K562 (cell line): ENCODE measurements at regions not wholly inside any gene's neighbourhood (a gene's known extent, or its start where the extent isn't known, plus 50 kb on each side); places are given as distances from the start of the nearest gene placed in this dataset.

Experiments used
- ATAC-seq: fragments of 200-7000 bp; cut with Tn5 transposase; 3 replicates; pipeline ENCODE4 v1.9.1; 2020; ENCODE audit warnings: moderate library complexity
- BruUV-seq: library from RNA; stranded (reverse); fragments of 400-500 nt; replicated peaks from 2 replicates; lab custom pipeline; 2021; lab: Mats Ljungman, UMichigan
- CTCF ChIA-PET: fragments of 300-600 bp; formaldehyde crosslinking; extraction: SDS; loops from one replicate; lab custom pipeline; 2021; ENCODE audit warnings: low intra/inter-chr PET ratio; lab: Yijun Ruan, JAX
- POLR2A ChIA-PET: fragments of 300-600, 350-650 bp; sonication (Branson Sonifier 250); formaldehyde crosslinking; extraction: SDS; loops from one replicate; lab custom pipeline; 2021; ENCODE audit warnings: antibody characterized with exemption, inconsistent platforms; lab: Yijun Ruan, JAX
- DNase-seq, 4 experiments: peaks; one replicate each; pipeline versions ENCODE4 v3.0.0 to v3.0.0-alpha.2; 2011 to 2018; ENCODE audit warnings: low spot score in 3 of 4, mixed read lengths in 3 of 4; ENCODE audit errors: extremely low read depth in 1 of 4
- FAIRE-seq: peaks from 2 replicates; lab custom pipeline; 2011; peaks lifted over from hg19 to GRCh38; lab: Jason Lieb, UNC
- H2AFZ ChIP-seq: 2 replicates; pipeline ENCODE4 v1.6.0; 2011; ENCODE audit warnings: low read depth, low read length, control low read depth, inconsistent platforms
- H3K27ac ChIP-seq: fragments of 200-600 bp; 3 replicates; pipeline ENCODE4 v1.8.0; 2011; ENCODE audit warnings: low read depth, mild to moderate bottlenecking, control low read depth, inconsistent platforms, low read length, moderate library complexity, mixed read lengths; ENCODE audit errors: extremely low read depth
- H3K27me3 ChIP-seq, 2 experiments: fragments of 300-600 bp in 1 of 2; 2 replicates in 1 of 2; 3 replicates in 1 of 2; pipeline versions ENCODE4 v1.6.0 to v1.8.0; 2011; ENCODE audit warnings: inconsistent platforms in 2 of 2, low read length in 2 of 2, mild to moderate bottlenecking in 1 of 2, mixed read lengths in 1 of 2, moderate library complexity in 1 of 2; ENCODE audit not compliant: control insufficient read depth in 2 of 2, insufficient read depth in 2 of 2
- H3K36me3 ChIP-seq: fragments of 300-600 bp; 3 replicates; pipeline ENCODE4 v1.8.0; 2011; ENCODE audit warnings: mild to moderate bottlenecking, low read length, inconsistent platforms; ENCODE audit not compliant: control insufficient read depth, insufficient read depth
- H3K4me1 ChIP-seq, 2 experiments: fragments of 200-600 bp in 1 of 2; replicated peaks in 1 of 2; 2 replicates in 1 of 2; 3 replicates in 1 of 2; pipeline versions ENCODE4 v1.5.1 to v1.8.0; 2011; ENCODE audit warnings: inconsistent platforms in 2 of 2, low read length in 2 of 2, mild to moderate bottlenecking in 1 of 2, mixed read lengths in 1 of 2, moderate library complexity in 1 of 2; ENCODE audit not compliant: control insufficient read depth in 2 of 2, insufficient read depth in 2 of 2
- H3K4me2 ChIP-seq: 2 replicates; pipeline ENCODE4 v1.6.1; 2011; ENCODE audit warnings: low read length, control low read depth, inconsistent platforms, mixed read lengths; ENCODE audit not compliant: insufficient read depth
- H3K4me3 ChIP-seq: fragments of 200-600 bp; sonication (generic), shearing (Covaris generic); 2 replicates; pipeline ENCODE4 v1.5.1; 2016; ENCODE audit warnings: control low read depth, inconsistent platforms
- H3K79me2 ChIP-seq: fragments of 200-600 bp; 3 replicates; pipeline ENCODE4 v1.8.0; 2011; ENCODE audit warnings: low read length, inconsistent platforms; ENCODE audit not compliant: control insufficient read depth, insufficient read depth
- H3K9ac ChIP-seq, 2 experiments: 2 replicates each; pipeline versions ENCODE4 v1.6.0 to v1.6.1; 2011; ENCODE audit warnings: low read depth in 2 of 2, low read length in 2 of 2, control low read depth in 1 of 2, inconsistent platforms in 1 of 2, mild to moderate bottlenecking in 1 of 2, mixed read lengths in 1 of 2; ENCODE audit not compliant: insufficient read depth in 1 of 2
- H3K9me1 ChIP-seq: one replicate; pipeline ENCODE4 v1.6.0; 2011; ENCODE audit warnings: inconsistent platforms, mild to moderate bottlenecking, low read length, moderate library complexity; ENCODE audit not compliant: control insufficient read depth, insufficient read depth
- H3K9me3 ChIP-seq: replicated peaks from 2 replicates; pipeline ENCODE4 v1.5.1; 2011; ENCODE audit warnings: low read depth, low read length, inconsistent platforms; ENCODE audit not compliant: control insufficient read depth, insufficient read depth
- H4K20me1 ChIP-seq: replicated peaks from 2 replicates; pipeline ENCODE4 v1.6.1; 2011; ENCODE audit warnings: low read length, inconsistent platforms, mixed read lengths; ENCODE audit not compliant: control insufficient read depth, insufficient read depth
- C11orf30 ChIP-seq: fragments of 450-650 bp; IDR thresholded peaks from 2 replicates; pipeline ENCODE4 v1.6.1; 2016; ENCODE audit warnings: low read depth, mild to moderate bottlenecking
- GABPB1 ChIP-seq: sonication (generic); formaldehyde crosslinking; IDR thresholded peaks from 2 replicates; pipeline ENCODE4 v1.8.0; 2022; ENCODE audit warnings: mild to moderate bottlenecking, missing genetic modification reagents
- JUND ChIP-seq, 2 experiments: IDR thresholded peaks; 2 replicates in 1 of 2; 3 replicates in 1 of 2; pipeline ENCODE4 v1.6.1; 2011; ENCODE audit warnings: borderline replicate concordance in 2 of 2, low read depth in 2 of 2, low read length in 2 of 2, improper control_type of control experiment in 1 of 2, missing biosample characterization in 1 of 2, missing genetic modification characterization in 1 of 2, missing genetic modification reagents in 1 of 2
- KLF10 ChIP-seq: fragments of 250-450 bp; sonication (Bioruptor Pico); IDR thresholded peaks from 2 replicates; pipeline ENCODE4 v1.6.1; 2021; ENCODE audit warnings: matching md5 sums
- MAFG ChIP-seq: fragments of 450-650 bp; conservative IDR thresholded peaks from 2 replicates; pipeline ENCODE4 v1.6.1; 2016; ENCODE audit warnings: missing genetic modification characterization, missing compliant biosample characterization
- RAD21 ChIP-seq, 2 experiments: fragments of 250-450 bp in 1 of 2; fragments of 450-650 bp in 1 of 2; sonication (Bioruptor Pico) in 1 of 2; formaldehyde crosslinking in 1 of 2; IDR thresholded peaks in 1 of 2; conservative IDR thresholded peaks in 1 of 2; 2 replicates each; pipeline versions ENCODE4 v1.4.0 to v1.8.0; 2020 to 2022; ENCODE audit warnings: mild to moderate bottlenecking in 2 of 2, moderate library complexity in 1 of 2
- RCOR1 ChIP-seq, 2 experiments: IDR thresholded peaks; 2 replicates each; pipeline ENCODE4 v1.6.1; 2012; ENCODE audit warnings: low read depth in 2 of 2, low read length in 2 of 2, borderline replicate concordance in 1 of 2, improper control_type of control experiment in 1 of 2
- SMC3 ChIP-seq: conservative IDR thresholded peaks from 2 replicates; pipeline ENCODE4 v1.6.1; 2011; ENCODE audit warnings: low read depth, low read length, improper control_type of control experiment; ENCODE audit not compliant: insufficient read depth
- TCF3 ChIP-seq: sonication (generic); formaldehyde crosslinking; IDR thresholded peaks from 2 replicates; pipeline ENCODE4 v1.4.0; 2020; ENCODE audit warnings: mild to moderate bottlenecking, missing genetic modification reagents
- TFAP4 ChIP-seq: sonication (generic); formaldehyde crosslinking; IDR thresholded peaks from 2 replicates; pipeline ENCODE4 v1.8.0; 2022; ENCODE audit warnings: missing genetic modification reagents, mild to moderate bottlenecking, moderate library complexity, borderline replicate concordance
- YY1 ChIP-seq, 3 experiments: IDR thresholded peaks; 2 replicates each; pipeline ENCODE4 v1.6.1; 2011; ENCODE audit warnings: low read length in 2 of 3, mild to moderate bottlenecking in 2 of 3, moderate library complexity in 2 of 3, borderline replicate concordance in 1 of 3, control low read depth in 1 of 3, low read depth in 1 of 3; ENCODE audit not compliant: insufficient read depth in 3 of 3, insufficient replicate concordance in 2 of 3, control insufficient read depth in 1 of 3, insufficient read length in 1 of 3; ENCODE audit errors: extremely low read depth in 1 of 3
- WGBS: fragments of 100-300 bp; shearing (Covaris generic); methylation state at CpG from one replicate; pipeline ENCODE4 v1.1.6; 2016; ENCODE audit warnings: low coverage, mixed read lengths; ENCODE audit not compliant: insufficient coverage; ENCODE audit errors: missing lambda C conversion rate; 5-methylcytosine and 5-hydroxymethylcytosine counted together
- in situ Hi-C: fragments of 300-500 bp; cut with MboI; formaldehyde crosslinking; loops from 4 replicates; pipeline ENCODE4 v1.15.0; 2018; ENCODE audit warnings: inconsistent platforms, mixed read lengths
- intact Hi-C: fragments of 100-400 bp; cut with micrococcal nuclease; formaldehyde crosslinking; loops from 2 replicates; pipeline ENCODE4 v1.14.2; 2022
- TF ChIP-seq, protein P1 (sequence below), 2 experiments: fragments of 450-650 bp; conservative IDR thresholded peaks; 2 replicates each; pipeline ENCODE4 v1.6.1; 2017; ENCODE audit warnings: mild to moderate bottlenecking in 2 of 2, moderate library complexity in 2 of 2
- TF ChIP-seq, protein P2 (sequence below): IDR thresholded peaks from 2 replicates; pipeline ENCODE4 v1.6.1; 2012; ENCODE audit warnings: low read depth, low read length, improper control_type of control experiment, borderline replicate concordance

- TF ChIP-seq TCF3 (CRISPR knock-in tag) = no peak
- TF ChIP-seq, protein P1, sequence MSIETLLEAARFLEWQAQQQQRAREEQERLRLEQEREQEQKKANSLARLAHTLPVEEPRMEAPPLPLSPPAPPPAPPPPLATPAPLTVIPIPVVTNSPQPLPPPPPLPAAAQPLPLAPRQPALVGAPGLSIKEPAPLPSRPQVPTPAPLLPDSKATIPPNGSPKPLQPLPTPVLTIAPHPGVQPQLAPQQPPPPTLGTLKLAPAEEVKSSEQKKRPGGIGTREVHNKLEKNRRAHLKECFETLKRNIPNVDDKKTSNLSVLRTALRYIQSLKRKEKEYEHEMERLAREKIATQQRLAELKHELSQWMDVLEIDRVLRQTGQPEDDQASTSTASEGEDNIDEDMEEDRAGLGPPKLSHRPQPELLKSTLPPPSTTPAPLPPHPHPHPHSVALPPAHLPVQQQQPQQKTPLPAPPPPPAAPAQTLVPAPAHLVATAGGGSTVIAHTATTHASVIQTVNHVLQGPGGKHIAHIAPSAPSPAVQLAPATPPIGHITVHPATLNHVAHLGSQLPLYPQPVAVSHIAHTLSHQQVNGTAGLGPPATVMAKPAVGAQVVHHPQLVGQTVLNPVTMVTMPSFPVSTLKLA (conservative IDR thresholded peaks at IDR 0.05) = no peak
- TF ChIP-seq C11orf30 = no peak
- no peak for TF ChIP-seq KLF10
These were observed 78.1 kb upstream of the TRIM2 start (continued) for GRCh38 chr4:153126137-153126536.

GRCh38 chr4:153127760-153128494, 76.3 kb upstream of the TRIM2 start:
- CTCF ChIA-PET = interaction anchor here (0.7 to 2.1 kb wide), 3 partner anchors 129 to 673 kb away, joined by 3 to 14 read pairs (median 3); no protein-coding TSS in a partner anchor
- Histone ChIP-seq H3K4me3 (no peak overlapping the region), H2AFZ (no peak overlapping the region), H3K9ac (no peak overlapping the region), H3K27me3 (peaks cover 0 to 11% of the 10 kb centered on the region in 2 experiments; a peak in 3 of 5 replicates), H4K20me1 (no peaks in the 10 kb centered on the region), H3K4me1 (no peaks in the 10 kb centered on the region), H3K27ac (no peak overlapping the region), H3K9me3 (no peaks in the 10 kb centered on the region), H3K9me1 (no peaks in the 10 kb centered on the region), H3K36me3 (no peaks in the 10 kb centered on the region), H3K4me2 (no peak overlapping the region), H3K79me2 (no peaks in the 10 kb centered on the region)
- in situ Hi-C loops = loop anchor here (10.0 kb wide), 1 partner anchor 273 kb away; no protein-coding TSS in a partner anchor
- intact Hi-C loops = loop anchor here (1.0 to 10.0 kb wide), 3 partner anchors 45 to 663 kb away; no protein-coding TSS in a partner anchor
- DNase-seq (peak; percentile 61 to 84 (median 76)), ATAC-seq (peak; percentile 96), FAIRE-seq (peak; percentile 91)
- POLR2A ChIA-PET = interaction anchor here (0.5 to 1.0 kb wide), 2 partner anchors 44 to 104 kb away, joined by 3 read pairs; no protein-coding TSS in a partner anchor
- no TSS peak for BruUV-seq
- WGBS = 3% methylated on average over 18 of the region's 18 CpGs
- TF ChIP-seq, protein P2, sequence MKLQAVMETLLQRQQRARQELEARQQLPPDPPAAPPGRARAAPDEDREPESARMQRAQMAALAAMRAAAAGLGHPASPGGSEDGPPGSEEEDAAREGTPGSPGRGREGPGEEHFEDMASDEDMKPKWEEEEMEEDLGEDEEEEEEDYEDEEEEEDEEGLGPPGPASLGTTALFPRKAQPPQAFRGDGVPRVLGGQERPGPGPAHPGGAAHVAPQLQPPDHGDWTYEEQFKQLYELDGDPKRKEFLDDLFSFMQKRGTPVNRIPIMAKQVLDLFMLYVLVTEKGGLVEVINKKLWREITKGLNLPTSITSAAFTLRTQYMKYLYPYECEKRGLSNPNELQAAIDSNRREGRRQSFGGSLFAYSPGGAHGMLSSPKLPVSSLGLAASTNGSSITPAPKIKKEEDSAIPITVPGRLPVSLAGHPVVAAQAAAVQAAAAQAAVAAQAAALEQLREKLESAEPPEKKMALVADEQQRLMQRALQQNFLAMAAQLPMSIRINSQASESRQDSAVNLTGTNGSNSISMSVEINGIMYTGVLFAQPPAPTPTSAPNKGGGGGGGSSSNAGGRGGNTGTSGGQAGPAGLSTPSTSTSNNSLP = peak; percentile 53; the same call in 1 of the 2 replicates
- TF ChIP-seq TFAP4 (CRISPR knock-in tag) (0 out of 2 replicates have a peak, but pooled peaks have one; percentile 20), SMC3 (peak; percentile 76), YY1 (IDR thresholded peaks at IDR 0.05; ENCODE audit: borderline replicate concordance in 1 of 3, control insufficient read depth in 1 of 3, extremely low read depth in 1 of 3, insufficient read depth in 3 of 3, insufficient read length in 1 of 3, insufficient replicate concordance in 2 of 3, low read depth in 1 of 3, low read length in 2 of 3) (no peak), RAD21 (CRISPR knock-in tag; conservative IDR thresholded peaks at IDR 0.05 in 1 of 2, IDR thresholded peaks at IDR 0.05 in 1 of 2) (peak; percentile 79 to 90), MAFG (tag) (no peak), RCOR1 (IDR thresholded peaks at IDR 0.05; ENCODE audit: borderline replicate concordance in 1 of 2, low read depth in 2 of 2, low read length in 2 of 2) (no peak), JUND (IDR thresholded peaks at IDR 0.05; ENCODE audit: borderline replicate concordance, low read depth, low read length) (peak; percentile 38; the same call in 1 of the 2 replicates), JUND (tag; IDR thresholded peaks at IDR 0.05; ENCODE audit: borderline replicate concordance, low read depth, low read length) (no peak), GABPB1 (CRISPR knock-in tag) (0 out of 2 replicates have a peak, but pooled peaks have one; percentile 29)
